ENCODE measurements at regions not wholly inside any gene's neighbourhood (a gene's known extent, or its start where the extent isn't known, plus 50 kb on each side); places are given as distances from the start of the nearest gene placed in this dataset.

DNA sequence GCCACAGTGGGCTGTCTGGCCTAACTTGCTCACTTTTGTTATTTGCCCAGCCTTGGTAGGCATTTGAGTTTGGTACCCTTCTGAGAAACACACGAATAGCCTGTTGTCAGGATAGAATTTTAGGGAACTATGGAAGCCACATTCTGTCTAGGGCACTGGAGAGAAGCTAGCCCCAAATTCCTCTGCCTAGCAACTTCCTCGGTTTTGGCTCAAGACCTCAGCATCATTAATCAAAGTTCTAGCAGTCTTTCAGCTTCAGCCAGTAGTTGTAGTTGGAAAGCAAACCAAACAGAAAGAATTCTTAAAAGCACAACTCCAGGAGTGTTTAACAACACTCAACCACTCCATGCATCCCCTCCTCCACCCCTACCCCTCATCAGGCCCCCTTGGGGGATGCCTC, 572.1 kb upstream of the PSMD7 start:
- TF ChIP-seq POLR2AphosphoS5 (IDR thresholded peaks at IDR 0.05; ENCODE audit: low read depth, low read length) = no peak
- TF ChIP-seq EZH2 (IDR thresholded peaks at IDR 0.05) = no peak
- no peak for TF ChIP-seq CTCF (IDR thresholded peaks at IDR 0.05 in 2 of 3, conservative IDR thresholded peaks at IDR 0.05 in 1 of 3; ENCODE audit: borderline replicate concordance in 1 of 3, insufficient read depth in 1 of 3, low read depth in 2 of 3, low read length in 2 of 3)
- TF ChIP-seq, protein P1, sequence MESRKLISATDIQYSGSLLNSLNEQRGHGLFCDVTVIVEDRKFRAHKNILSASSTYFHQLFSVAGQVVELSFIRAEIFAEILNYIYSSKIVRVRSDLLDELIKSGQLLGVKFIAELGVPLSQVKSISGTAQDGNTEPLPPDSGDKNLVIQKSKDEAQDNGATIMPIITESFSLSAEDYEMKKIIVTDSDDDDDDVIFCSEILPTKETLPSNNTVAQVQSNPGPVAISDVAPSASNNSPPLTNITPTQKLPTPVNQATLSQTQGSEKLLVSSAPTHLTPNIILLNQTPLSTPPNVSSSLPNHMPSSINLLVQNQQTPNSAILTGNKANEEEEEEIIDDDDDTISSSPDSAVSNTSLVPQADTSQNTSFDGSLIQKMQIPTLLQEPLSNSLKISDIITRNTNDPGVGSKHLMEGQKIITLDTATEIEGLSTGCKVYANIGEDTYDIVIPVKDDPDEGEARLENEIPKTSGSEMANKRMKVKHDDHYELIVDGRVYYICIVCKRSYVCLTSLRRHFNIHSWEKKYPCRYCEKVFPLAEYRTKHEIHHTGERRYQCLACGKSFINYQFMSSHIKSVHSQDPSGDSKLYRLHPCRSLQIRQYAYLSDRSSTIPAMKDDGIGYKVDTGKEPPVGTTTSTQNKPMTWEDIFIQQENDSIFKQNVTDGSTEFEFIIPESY (IDR thresholded peaks at IDR 0.05; ENCODE audit: extremely low read depth, insufficient replicate concordance, low read length) = no peak
